B cell (primary cell): ENCODE measurements at regions not wholly inside any gene's neighbourhood (a gene's known extent, or its start where the extent isn't known, plus 50 kb on each side); places are given as distances from the start of the nearest gene placed in this dataset.

Experiments
- ATAC-seq: fragments of 200-7000 bp; cut with Tn5 transposase; one replicate; pipeline ENCODE4 v1.10.0; 2021; ENCODE audit warnings: low read depth, mild to moderate bottlenecking, moderate number of reproducible peaks, moderate library complexity
- CTCF ChIA-PET: fragments of 350-600 bp; sonication (Branson Sonifier 250); formaldehyde crosslinking; loops from one replicate; lab custom pipeline; 2021; ENCODE audit warnings: antibody characterized with exemption, inconsistent platforms; lab: Charles Lee
- POLR2A ChIA-PET: fragments of 350-600 bp; sonication (Branson Sonifier 250); formaldehyde crosslinking; loops from one replicate; lab custom pipeline; 2021; ENCODE audit warnings: antibody characterized with exemption; lab: Charles Lee
- DNase-seq: peaks from one replicate; pipeline ENCODE4 v3.0.0; 2013
- H2AFZ ChIP-seq: 2 replicates; pipeline ENCODE4 v1.6.1; 2012; ENCODE audit warnings: mild to moderate bottlenecking, low read depth, low read length; ENCODE audit not compliant: insufficient read depth, poor library complexity, severe bottlenecking
- H3K27ac ChIP-seq, 2 donors: 1 replicate in 1 of 2; 2 replicates in 1 of 2; pipeline ENCODE4 v1.5.1; 2012 to 2013; ENCODE audit warnings: low read length in 2 of 2, mild to moderate bottlenecking in 2 of 2, moderate library complexity in 1 of 2
- H3K27me3 ChIP-seq, 4 experiments: fragments of 200-600 bp in 1 of 4; sonication (generic) in 1 of 4; replicated peaks in 1 of 4; 1 replicate in 2 of 4; 2 replicates in 2 of 4; pipeline versions ENCODE4 v1.6.1 to v1.7.0; 2013 to 2016; ENCODE audit warnings: low read length in 3 of 4, mild to moderate bottlenecking in 2 of 4, mixed read lengths in 1 of 4, moderate library complexity in 1 of 4; ENCODE audit not compliant: insufficient read depth in 4 of 4, control insufficient read depth in 3 of 4; ENCODE audit errors: control extremely low read depth in 1 of 4
- H3K36me3 ChIP-seq, 2 experiments: replicated peaks in 1 of 2; 1 replicate in 1 of 2; 2 replicates in 1 of 2; pipeline versions ENCODE4 v1.6.1 to v1.7.1; 2013; ENCODE audit warnings: low read length in 1 of 2; ENCODE audit not compliant: insufficient read depth in 2 of 2, control insufficient read depth in 1 of 2; ENCODE audit errors: control extremely low read depth in 1 of 2, extremely low read depth in 1 of 2
- H3K4me1 ChIP-seq, 2 donors: fragments of 200-600 bp in 1 of 2; sonication (generic) in 1 of 2; 1 replicate in 1 of 2; 2 replicates in 1 of 2; pipeline versions ENCODE4 v1.5.1 to v1.6.1; 2013 to 2017; ENCODE audit warnings: low read length in 2 of 2; ENCODE audit not compliant: control insufficient read depth in 2 of 2, insufficient read depth in 2 of 2
- H3K4me2 ChIP-seq: replicated peaks from 2 replicates; pipeline ENCODE3; 2012; ENCODE audit warnings: mild to moderate bottlenecking, low read depth, low read length; ENCODE audit not compliant: poor library complexity, severe bottlenecking
- H3K4me3 ChIP-seq, 5 experiments: fragments of 200-600 bp in 1 of 5; sonication (generic) in 1 of 5; 1 replicate in 3 of 5; 2 replicates in 2 of 5; pipeline versions ENCODE4 v1.5.1 to v1.7.0; 2011 to 2016; ENCODE audit warnings: low read length in 4 of 5, mild to moderate bottlenecking in 4 of 5, low read depth in 2 of 5, control low read depth in 1 of 5, moderate library complexity in 1 of 5; ENCODE audit not compliant: insufficient read depth in 1 of 5; ENCODE audit errors: control extremely low read depth in 1 of 5, extremely low read depth in 1 of 5
- H3K79me2 ChIP-seq: fragments of 200-600 bp; sonication (generic); one replicate; pipeline ENCODE4 v1.6.0; 2016; ENCODE audit warnings: low read length; ENCODE audit not compliant: control insufficient read depth, insufficient read depth
- H3K9ac ChIP-seq: fragments of 200-600 bp; sonication (generic); 2 replicates; pipeline ENCODE4 v1.6.1; 2017; ENCODE audit warnings: mild to moderate bottlenecking, low read length, moderate library complexity
- H3K9me3 ChIP-seq, 3 donors: one replicate each; pipeline versions ENCODE4 v1.6.1 to v1.7.1; 2013; ENCODE audit warnings: low read length in 2 of 3; ENCODE audit not compliant: control insufficient read depth in 2 of 3, insufficient read depth in 1 of 3; ENCODE audit errors: control extremely low read depth in 1 of 3
- H4K20me1 ChIP-seq: 2 replicates; pipeline ENCODE4 v1.6.0; 2012; ENCODE audit warnings: mild to moderate bottlenecking, low read length; ENCODE audit not compliant: insufficient read depth, control insufficient read depth, poor library complexity, severe bottlenecking
- H3K27ac Mint-ChIP-seq: one replicate; pipeline ENCODE4 v1.8.0; 2021; ENCODE audit warnings: mixed read lengths
- H3K27me3 Mint-ChIP-seq: one replicate; pipeline ENCODE4 v1.8.0; 2021; ENCODE audit warnings: mixed read lengths
- H3K4me1 Mint-ChIP-seq: one replicate; pipeline ENCODE4 v1.8.0; 2021; ENCODE audit warnings: mixed read lengths
- H3K4me3 Mint-ChIP-seq: one replicate; pipeline ENCODE4 v1.8.0; 2021; ENCODE audit warnings: mixed read lengths
- H3K9me3 Mint-ChIP-seq: one replicate; pipeline ENCODE4 v1.8.0; 2022; ENCODE audit warnings: mixed read lengths; ENCODE audit not compliant: insufficient read depth
- CTCF ChIP-seq: fragments of 200-600 bp; IDR thresholded peaks from one replicate; pipeline ENCODE4 v1.8.0; 2022; ENCODE audit warnings: antibody characterized with exemption, mild to moderate bottlenecking
- EZH2 ChIP-seq: IDR thresholded peaks from 2 replicates; pipeline ENCODE4 v1.6.1; 2012; ENCODE audit warnings: borderline replicate concordance, low read depth, mild to moderate bottlenecking, moderate library complexity, low read length; ENCODE audit not compliant: insufficient read depth, poor library complexity, severe bottlenecking
- WGBS: methylation state at CpG from one replicate; pipeline ENCODE4 v1.1.5; 2013; ENCODE audit warnings: missing lambda C conversion rate; ENCODE audit not compliant: insufficient coverage; 5-methylcytosine and 5-hydroxymethylcytosine counted together
- intact Hi-C: fragments of 100-400 bp; cut with micrococcal nuclease; formaldehyde crosslinking; loops from one replicate; pipeline ENCODE4 v1.10.0; 2022

- Histone ChIP-seq H3K4me2 (no peak overlapping the region), H3K79me2 (no peaks in the 10 kb centered on the region), H3K36me3 (no peaks in the 10 kb centered on the region), H3K27ac (no peak overlapping the region), H4K20me1 (no peaks in the 10 kb centered on the region), H3K27me3 (no peaks in the 10 kb centered on the region), H2AFZ (no peak overlapping the region), H3K4me3 (no peak overlapping the region), H3K9me3 (peaks cover 0 to 2% (median 0%) of the 10 kb centered on the region in 3 donors), H3K9ac (no peak overlapping the region), H3K4me1 (no peaks in the 10 kb centered on the region)
- Mint-ChIP-seq H3K9me3 (peaks cover 11% of the 10 kb centered on the region), H3K27ac (no peak overlapping the region), H3K4me3 (no peak overlapping the region), H3K27me3 (no peaks in the 10 kb centered on the region), H3K4me1 (no peaks in the 10 kb centered on the region)
- DNase-seq (no peak), ATAC-seq (no peak)
- WGBS: no CpG with 5 or more reads among the region's 2 CpGs
- TF ChIP-seq EZH2 (no peak), CTCF (no peak)
- ChIA-PET CTCF (no interaction called here), POLR2A (no interaction called here)
- intact Hi-C loops: no loop called here
Measured at GRCh38 chr6:92273694-92274093, 1145.7 kb downstream of the EPHA7 start.

- Histone ChIP-seq H3K27ac (no peak overlapping the region), H3K79me2 (no peaks in the 10 kb centered on the region), H2AFZ (no peak overlapping the region), H3K4me1 (no peaks in the 10 kb centered on the region), H3K4me2 (no peak overlapping the region), H3K36me3 (no peaks in the 10 kb centered on the region), H3K9me3 (peaks cover 0 to 2% (median 0%) of the 10 kb centered on the region in 3 donors), H3K4me3 (no peak overlapping the region), H3K9ac (no peak overlapping the region), H4K20me1 (no peaks in the 10 kb centered on the region), H3K27me3 (no peaks in the 10 kb centered on the region)
- DNase-seq: no peak
- POLR2A ChIA-PET: no interaction called here
- Mint-ChIP-seq H3K4me3 (no peak overlapping the region), H3K27me3 (no peaks in the 10 kb centered on the region), H3K9me3 (peaks cover 9% of the 10 kb centered on the region), H3K4me1 (no peaks in the 10 kb centered on the region), H3K27ac (no peak overlapping the region)
- intact Hi-C loops: no loop called here
- CTCF ChIA-PET: no interaction called here
- no CpG with 5 or more reads among the region's 1 CpG for WGBS
- TF ChIP-seq CTCF (no peak), EZH2 (no peak)
- ATAC-seq: no peak
Measured at GRCh38 chr6:92271091-92271490, 1148.3 kb downstream of the EPHA7 start.
